Bone marrow (tissue), 2 donors: ENCODE measurements at regions not wholly inside any gene's neighbourhood (a gene's known extent, or its start where the extent isn't known, plus 50 kb on each side); places are given as distances from the start of the nearest gene placed in this dataset.
"Not testable (repeated sequence)": the region's sequence is repeated elsewhere in the genome, so short reads cannot be mapped to it uniquely, and the experiment has no call there.

Experiments used
- DNase-seq, 2 donors: peaks; one replicate each; lab custom pipeline; 2025; lab: John Stamatoyannopoulos, UW

GRCh38 chr5:118468085-118468484, 520.3 kb downstream of the DTWD2 start:
- no peak for DNase-seq

GRCh38 chr5:118467103-118467502, 521.2 kb downstream of the DTWD2 start:
- no peak for DNase-seq

- DNase-seq: no peak
These were observed 521.9 kb downstream of the DTWD2 start for GRCh38 chr5:118466418-118466817.

GRCh38 chr5:118462276-118462675, 526.1 kb downstream of the DTWD2 start:
- DNase-seq: not testable (repeated sequence)

DNA sequence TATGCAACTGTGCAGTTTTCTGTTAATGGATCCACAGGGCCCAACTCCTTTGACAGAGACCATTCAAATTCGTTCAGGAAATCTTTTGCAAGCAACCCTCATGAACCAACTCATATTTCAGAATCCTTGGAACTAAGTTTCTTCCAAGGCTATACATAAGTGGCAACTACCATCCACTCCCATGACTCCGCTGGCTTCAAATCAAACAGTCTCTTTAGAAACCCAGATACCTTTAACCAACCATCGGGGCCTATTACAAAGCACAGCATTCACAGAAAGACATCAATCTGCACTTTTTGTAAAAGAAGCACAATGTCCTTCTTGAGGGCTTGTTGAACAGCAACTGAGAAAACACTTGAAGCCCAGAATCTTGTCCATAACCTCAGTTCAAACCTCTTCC, 526.9 kb downstream of the DTWD2 start:
- DNase-seq: no peak

- DNase-seq: no peak
These were observed 528.9 kb downstream of the DTWD2 start for GRCh38 chr5:118459490-118459889.

GRCh38 chr5:118456085-118456484, 532.3 kb downstream of the DTWD2 start:
- no peak for DNase-seq

DNA sequence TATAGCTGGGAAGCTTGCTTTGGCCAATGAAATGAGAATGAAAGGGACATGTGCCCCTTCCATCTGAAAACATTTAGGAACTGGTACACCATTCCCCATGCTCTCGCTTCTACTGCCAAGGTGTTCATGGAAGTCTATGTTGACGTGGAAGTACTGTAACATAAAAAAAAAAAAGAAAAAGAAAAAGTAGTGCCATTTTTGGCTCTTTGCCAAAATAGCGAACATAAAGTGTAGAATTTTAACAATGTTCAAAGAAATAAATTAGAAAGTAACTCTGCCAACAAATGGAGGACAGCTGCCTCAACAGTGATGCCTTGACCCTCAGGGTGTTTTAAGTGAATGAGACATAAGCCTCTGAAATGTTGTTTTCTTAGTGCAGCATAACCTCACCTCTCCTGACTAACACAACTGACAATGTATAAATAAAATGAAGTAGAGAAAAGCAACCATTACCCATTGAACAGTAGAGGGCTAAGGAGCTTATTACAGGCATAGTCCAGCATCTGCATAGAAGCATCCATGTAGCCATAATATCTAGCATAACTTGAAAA, 536.6 kb downstream of the DTWD2 start:
- no peak for DNase-seq

DNA sequence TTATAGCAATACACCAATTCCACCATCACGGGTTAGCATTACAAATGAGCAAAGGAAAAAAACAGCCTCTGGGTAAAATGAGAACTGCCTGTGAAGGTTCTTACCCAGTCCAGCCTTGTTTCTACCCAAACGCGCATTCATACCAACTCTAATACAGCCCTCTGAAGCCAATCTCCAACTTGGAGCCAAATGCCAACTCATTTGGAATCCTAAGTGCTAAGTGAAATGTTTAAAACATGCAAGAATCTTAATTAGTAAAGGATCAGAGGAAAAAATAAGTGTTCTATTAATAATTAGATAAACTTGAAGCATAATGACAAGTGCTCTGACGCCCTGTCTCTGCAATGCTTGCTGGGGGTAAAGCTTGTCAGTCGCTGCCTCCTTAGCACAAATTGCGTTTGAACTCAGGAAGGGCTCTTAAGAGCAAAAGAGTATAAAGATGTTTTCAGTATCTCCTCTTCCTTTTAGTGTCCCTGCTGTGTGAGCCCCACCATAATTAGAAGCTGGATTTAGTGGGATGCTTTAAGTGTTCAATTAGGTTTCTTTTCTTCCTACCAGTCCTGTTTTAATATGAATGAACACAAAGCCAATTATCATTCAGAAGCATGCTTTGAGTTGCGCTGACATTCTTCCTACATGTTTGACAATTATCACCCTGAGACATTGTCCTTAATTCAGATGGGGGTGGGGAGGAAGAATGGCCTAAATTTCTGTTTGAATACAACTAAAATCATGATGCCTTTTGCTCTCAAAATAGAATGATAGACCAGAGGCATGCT, 537.6 kb downstream of the DTWD2 start:
- no peak for DNase-seq

- DNase-seq: no peak
These were observed 541.0 kb downstream of the DTWD2 start for GRCh38 chr5:118447350-118447749.

DNA sequence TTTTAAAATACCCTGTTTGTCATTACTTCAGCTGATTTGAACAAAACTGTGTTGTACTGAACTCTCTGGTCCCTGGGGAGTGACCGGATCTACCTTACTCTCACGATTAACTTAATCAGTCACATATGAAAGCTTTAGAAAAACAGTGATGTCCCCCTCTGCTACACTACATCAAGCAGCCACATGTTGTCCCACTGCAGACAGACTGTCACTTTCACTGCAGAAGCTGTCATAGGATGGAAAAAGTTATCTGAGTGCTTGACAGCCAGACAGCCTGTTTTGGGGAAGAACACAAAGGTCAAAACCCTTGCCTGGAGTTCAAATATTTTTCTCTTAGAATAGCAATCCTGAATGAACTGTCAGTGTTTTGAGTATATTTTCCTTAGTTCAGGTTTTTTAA, 546.4 kb downstream of the DTWD2 start:
- DNase-seq: no peak

DNA sequence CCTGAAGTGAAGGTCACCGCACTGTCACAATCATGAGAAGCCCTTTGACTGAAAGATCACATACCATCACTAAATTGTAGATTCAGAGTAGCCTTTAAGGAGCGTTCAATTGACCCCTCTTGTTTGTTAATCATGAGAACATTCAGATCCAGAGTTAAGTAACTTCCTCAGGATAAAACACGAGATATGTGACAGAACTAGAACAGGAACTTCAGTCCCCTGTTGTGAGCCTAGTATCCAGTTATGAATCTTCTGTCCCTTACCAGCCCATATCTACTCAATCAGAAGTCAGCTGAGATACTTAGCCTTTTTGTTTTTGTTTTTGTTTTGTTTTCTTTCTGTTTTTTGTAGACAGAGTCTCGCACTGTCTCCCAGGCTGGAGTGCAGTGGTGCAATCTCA, 547.3 kb downstream of the DTWD2 start:
- DNase-seq: no peak

GRCh38 chr5:118440496-118440895, 547.9 kb downstream of the DTWD2 start:
- DNase-seq: no peak

- no peak for DNase-seq
These were observed 548.5 kb downstream of the DTWD2 start for GRCh38 chr5:118439831-118440230.

GRCh38 chr5:118435131-118435530, 553.2 kb downstream of the DTWD2 start:
- DNase-seq: no peak

GRCh38 chr5:118434522-118434921, 553.8 kb downstream of the DTWD2 start:
- no peak for DNase-seq

GRCh38 chr5:118430076-118430475, 558.3 kb downstream of the DTWD2 start:
- no peak for DNase-seq

DNA sequence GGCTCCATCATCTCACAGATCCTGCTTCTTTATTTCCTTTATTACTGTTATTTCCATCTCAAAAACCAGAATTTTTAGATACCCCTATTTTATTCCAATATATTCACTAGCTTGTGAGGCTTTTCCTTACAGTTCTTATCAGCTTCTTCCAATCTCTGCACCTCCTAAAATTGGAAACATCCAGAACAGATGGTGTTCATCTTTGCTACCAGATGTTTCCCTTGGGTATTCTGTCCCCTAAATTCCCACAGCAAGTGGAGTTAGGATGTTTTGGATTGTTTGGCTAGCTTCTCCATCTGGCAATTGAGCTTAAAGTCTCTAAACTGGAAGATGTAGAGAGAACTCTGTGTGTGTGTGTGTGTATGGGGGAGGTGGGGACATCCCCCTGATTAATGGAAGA, 580.4 kb downstream of the DTWD2 start:
- DNase-seq: no peak

- no peak for DNase-seq
These were observed 582.7 kb downstream of the DTWD2 start for GRCh38 chr5:118405650-118406061.

DNA sequence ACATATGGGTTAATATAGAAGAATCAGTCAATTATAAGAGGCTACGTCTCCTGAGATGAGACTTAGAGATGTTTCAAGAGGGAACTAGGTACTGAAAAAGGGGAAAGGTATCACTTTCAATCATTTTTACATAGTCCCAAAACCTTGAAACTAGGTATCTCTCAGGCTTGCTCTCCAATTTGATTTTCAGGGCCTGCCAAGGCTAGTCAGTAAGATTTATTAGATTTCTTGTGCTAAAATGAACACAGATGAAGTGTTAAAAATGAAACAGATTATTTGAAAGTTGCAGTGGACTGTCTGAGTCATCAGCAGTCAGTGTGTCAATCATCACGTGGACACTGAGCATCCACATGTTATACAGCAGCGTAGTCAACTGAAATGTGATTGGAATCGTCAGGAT, 591.1 kb downstream of the DTWD2 start:
- DNase-seq: no peak

- no peak for DNase-seq
These were observed 595.9 kb downstream of the DTWD2 start for GRCh38 chr5:118392491-118392890.

- DNase-seq: not testable (repeated sequence)
These were observed 605.4 kb downstream of the DTWD2 start for GRCh38 chr5:118382931-118383330.

DNA sequence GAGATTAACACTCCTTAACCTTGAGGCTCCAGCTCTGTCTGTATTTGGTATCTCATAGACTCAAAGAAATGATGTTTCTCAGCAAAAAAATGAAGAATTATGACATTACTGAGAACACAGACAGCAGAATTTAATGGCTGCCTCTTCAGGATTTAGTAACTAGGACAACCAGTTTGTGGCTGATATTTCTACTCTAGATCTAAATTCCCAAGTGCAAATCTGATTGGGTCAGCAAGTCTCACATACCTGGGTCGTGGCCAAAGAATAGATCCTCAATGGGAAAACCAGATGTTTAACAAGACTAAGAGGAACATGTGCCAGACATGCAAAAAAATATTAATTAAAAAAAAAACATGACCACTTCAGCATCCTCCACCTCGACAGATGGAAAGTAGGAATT, 608.9 kb downstream of the DTWD2 start:
- DNase-seq: no peak

- DNase-seq: no peak
These were observed 609.4 kb downstream of the DTWD2 start for GRCh38 chr5:118378959-118379358.
